ENCODE measurements at regions not wholly inside any gene's neighbourhood (a gene's known extent, or its start where the extent isn't known, plus 50 kb on each side); places are given as distances from the start of the nearest gene placed in this dataset.
"Not testable (repeated sequence)": the region's sequence is repeated elsewhere in the genome, so short reads cannot be mapped to it uniquely, and the experiment has no call there.

GRCh38 chr20:53857723-53858236 is 212.6 kb downstream of the BCAS1 start:
- DNase-seq (ENCODE audit: low read depth in 2 of 3, low spot score in 1 of 3): no peak

DNA sequence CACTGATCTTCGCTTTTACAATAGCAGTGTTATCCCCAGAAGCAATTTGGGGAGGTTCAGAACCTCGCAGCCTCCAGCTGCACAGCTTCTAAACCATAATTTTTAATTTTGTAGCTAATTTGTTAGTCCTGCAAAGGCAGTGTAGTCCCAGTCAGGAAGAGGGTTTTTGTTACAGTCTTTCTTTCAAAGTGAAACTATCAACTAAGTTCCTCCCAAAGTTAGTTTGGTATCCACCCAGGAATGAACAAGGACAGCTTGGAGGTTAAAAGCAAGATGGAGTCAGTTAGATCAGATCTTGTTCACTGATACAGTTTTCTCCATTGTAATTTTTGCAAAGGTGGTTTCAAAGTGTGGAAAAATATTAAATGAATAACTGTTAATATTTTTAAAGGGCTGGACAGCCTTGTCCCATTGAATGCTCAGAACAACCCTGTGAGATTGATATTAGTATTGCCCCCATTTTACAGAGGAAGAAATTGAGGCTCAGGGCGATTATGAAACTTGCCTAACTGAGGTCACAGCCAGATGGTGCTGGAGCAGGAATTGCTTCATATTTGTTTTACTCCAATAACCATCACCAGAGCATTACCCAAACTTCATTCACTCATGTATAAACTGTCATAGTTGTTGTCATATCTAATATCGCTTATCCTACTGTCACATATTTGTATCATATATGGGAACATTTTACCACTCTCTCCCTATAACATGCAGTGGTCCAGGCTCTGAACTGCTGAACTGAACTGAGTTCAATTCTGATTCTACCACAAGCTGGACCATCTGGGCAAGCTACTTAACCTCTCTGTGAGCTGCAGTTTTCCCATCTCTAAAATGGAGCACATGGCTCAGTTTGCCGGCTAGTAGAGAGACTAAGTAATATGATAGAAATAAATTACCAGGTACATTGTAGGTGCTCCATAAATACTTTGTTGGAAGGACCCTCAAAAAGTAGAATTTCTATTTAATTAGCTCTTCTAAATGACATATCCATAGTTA is 213.8 kb downstream of the BCAS1 start:
- DNase-seq (ENCODE audit: low read depth in 2 of 3, low spot score in 1 of 3): no peak

GRCh38 chr20:53855733-53856132 is 214.7 kb downstream of the BCAS1 start:
- no peak for DNase-seq (ENCODE audit: low read depth in 2 of 3, low spot score in 1 of 3)

- not testable (repeated sequence) for DNase-seq (ENCODE audit: low read depth in 2 of 3, low spot score in 1 of 3)
These were observed 215.8 kb downstream of the BCAS1 start for GRCh38 chr20:53854609-53854926.

- DNase-seq (ENCODE audit: low read depth in 2 of 3, low spot score in 1 of 3): no peak
These were observed 217.2 kb downstream of the BCAS1 start for GRCh38 chr20:53853111-53853713.

GRCh38 chr20:53852691-53853090 is 217.7 kb downstream of the BCAS1 start:
- DNase-seq (ENCODE audit: low read depth in 2 of 3, low spot score in 1 of 3): no peak

DNA sequence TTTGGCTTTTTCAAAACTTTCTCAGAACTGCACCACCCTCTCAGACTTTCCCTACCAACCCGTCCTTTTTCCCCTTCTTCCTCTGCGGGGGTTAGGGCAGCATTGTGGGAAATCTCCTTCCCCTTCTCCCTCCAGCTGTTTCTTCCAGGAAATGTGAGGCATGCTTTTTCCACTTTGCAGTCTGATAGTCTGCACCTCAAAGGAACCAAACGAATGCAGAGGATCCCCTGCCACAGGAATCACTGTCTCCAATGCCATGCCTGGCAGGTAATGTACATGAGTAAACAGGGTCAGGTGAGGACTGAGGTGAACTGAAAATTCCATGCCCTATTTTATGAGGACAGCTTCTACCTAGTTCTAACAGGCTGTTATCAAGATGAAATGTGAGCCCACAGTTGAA is 218.4 kb downstream of the BCAS1 start:
- DNase-seq (ENCODE audit: low read depth in 2 of 3, low spot score in 1 of 3): no peak

DNA sequence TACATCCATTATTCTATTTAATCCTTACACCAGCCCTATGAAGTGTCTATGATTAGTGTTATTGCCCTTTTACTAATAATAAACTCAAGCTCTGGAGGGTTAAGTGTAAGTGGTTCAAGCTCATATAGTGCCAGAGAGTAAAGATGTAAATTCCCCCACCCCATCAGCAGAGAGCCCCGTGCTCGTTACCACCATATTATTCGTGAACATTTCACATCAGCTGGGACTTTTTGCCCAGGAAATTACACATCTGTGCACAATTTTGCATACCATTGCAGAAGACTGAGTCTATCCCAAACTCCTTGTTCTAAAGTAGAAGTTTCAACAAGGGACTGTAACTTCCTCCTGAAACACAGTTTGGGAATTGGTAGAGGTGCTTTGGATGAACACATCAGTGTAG is 220.1 kb downstream of the BCAS1 start:
- DNase-seq (ENCODE audit: low read depth in 2 of 3, low spot score in 1 of 3): no peak

GRCh38 chr20:53849471-53850059 is 220.8 kb downstream of the BCAS1 start:
- DNase-seq (ENCODE audit: low read depth in 2 of 3, low spot score in 1 of 3): no peak

DNA sequence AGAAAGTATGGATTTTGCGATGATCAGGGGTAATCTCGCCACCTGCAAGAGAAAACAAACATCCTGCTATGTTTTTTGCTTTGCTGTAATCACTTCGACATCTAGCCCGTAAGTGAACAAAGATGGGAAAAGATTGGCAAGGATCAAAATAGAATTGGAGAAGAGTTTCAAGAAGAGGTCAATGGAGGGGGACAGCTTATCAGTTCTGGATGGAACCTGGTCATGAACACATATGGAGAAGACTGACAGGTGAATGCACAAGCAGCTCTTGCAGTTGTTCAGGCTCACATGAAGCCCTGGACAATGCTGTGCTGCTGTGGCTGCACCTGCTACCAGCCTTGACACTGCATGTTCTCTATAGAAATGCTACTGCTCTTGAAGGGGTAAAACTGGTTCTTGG is 222.1 kb downstream of the BCAS1 start:
- DNase-seq (ENCODE audit: low read depth in 2 of 3, low spot score in 1 of 3): no peak

GRCh38 chr20:53847837-53848170 is 222.6 kb downstream of the BCAS1 start:
- DNase-seq (ENCODE audit: low read depth in 2 of 3, low spot score in 1 of 3): no peak

GRCh38 chr20:53847139-53847836 is 223.1 kb downstream of the BCAS1 start:
- no peak for DNase-seq (ENCODE audit: low read depth in 2 of 3, low spot score in 1 of 3)

- no peak for DNase-seq (ENCODE audit: low read depth in 2 of 3, low spot score in 1 of 3)
These were observed 223.8 kb downstream of the BCAS1 start for GRCh38 chr20:53846640-53847039.

- DNase-seq (ENCODE audit: low read depth in 2 of 3, low spot score in 1 of 3): no peak
These were observed 224.4 kb downstream of the BCAS1 start for GRCh38 chr20:53845980-53846379.

- DNase-seq (ENCODE audit: low read depth in 2 of 3, low spot score in 1 of 3): no peak
These were observed 226.1 kb downstream of the BCAS1 start for GRCh38 chr20:53844259-53844658.

DNA sequence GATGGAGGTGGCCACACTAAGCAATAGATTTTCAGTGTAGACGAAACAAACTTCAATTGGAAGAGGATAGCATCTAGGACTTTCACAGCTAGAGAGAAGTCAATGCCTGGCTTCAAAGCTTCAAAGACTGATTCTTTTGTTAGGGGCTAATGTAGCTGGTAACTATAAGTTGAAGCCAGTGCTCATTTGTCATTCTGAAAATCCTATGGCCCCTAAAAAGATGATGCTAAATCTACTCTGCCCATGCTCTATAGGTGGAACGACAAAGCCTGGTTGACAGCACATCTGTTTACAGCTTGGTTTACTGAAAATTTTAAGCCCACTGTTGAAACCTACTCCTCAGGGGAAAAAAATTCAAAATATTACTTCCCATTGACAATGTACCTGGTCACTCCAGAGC is 226.7 kb downstream of the BCAS1 start:
- DNase-seq (ENCODE audit: low read depth in 2 of 3, low spot score in 1 of 3): no peak

GRCh38 chr20:53842301-53843099 is 227.9 kb downstream of the BCAS1 start:
- no peak for DNase-seq (ENCODE audit: low read depth in 2 of 3, low spot score in 1 of 3)

DNA sequence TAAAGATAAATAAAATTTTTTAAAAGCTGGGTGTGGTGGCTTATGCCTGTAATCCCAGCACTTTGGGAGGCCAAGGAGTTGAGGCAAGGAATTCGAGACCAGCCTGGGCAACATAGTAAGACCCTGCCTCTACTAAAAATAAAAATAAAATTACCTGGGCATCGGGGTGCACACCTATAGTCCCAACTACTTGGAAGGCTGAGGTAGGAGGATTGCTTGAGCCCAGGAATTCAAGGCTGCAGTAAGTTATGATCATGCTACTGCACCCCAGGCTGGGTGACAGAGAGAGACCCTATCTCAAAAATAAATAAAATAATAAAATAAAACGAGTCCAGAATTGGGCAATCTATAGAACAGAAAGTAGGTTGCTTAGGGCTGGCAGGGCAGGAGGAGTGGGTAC is 228.7 kb downstream of the BCAS1 start:
- DNase-seq (ENCODE audit: low read depth in 2 of 3, low spot score in 1 of 3): no peak

GRCh38 chr20:53840532-53840931 is 229.9 kb downstream of the BCAS1 start:
- no peak for DNase-seq (ENCODE audit: low read depth in 2 of 3, low spot score in 1 of 3)

- DNase-seq (ENCODE audit: low read depth in 2 of 3, low spot score in 1 of 3): peak in 1 of 3 donors; percentile 23
These were observed 230.8 kb downstream of the BCAS1 start for GRCh38 chr20:53839423-53840176.
